Lung (tissue), 11 donors: ENCODE measurements at regions not wholly inside any gene's neighbourhood (a gene's known extent, or its start where the extent isn't known, plus 50 kb on each side); places are given as distances from the start of the nearest gene placed in this dataset.

ENCODE experiments used
- ATAC-seq: fragments of 200-7000 bp; cut with Tn5 transposase; one replicate; pipeline ENCODE4 v1.9.1; 2020; ENCODE audit warnings: moderate number of reproducible peaks; ENCODE audit not compliant: insufficient read depth, low FRiP score
- DNase-seq, 3 donors: peaks; one replicate each; pipeline ENCODE4 v3.0.0-alpha.2; 2013 to 2017
- H3K27ac ChIP-seq, 2 donors: one replicate each; pipeline ENCODE4 v1.5.1; 2013; ENCODE audit warnings: mild to moderate bottlenecking in 2 of 2, moderate library complexity in 2 of 2, control low read depth in 1 of 2, inconsistent platforms in 1 of 2, low read depth in 1 of 2, low read length in 1 of 2
- H3K27me3 ChIP-seq, 3 donors: one replicate each; pipeline ENCODE4 v1.5.1; 2013; ENCODE audit warnings: low read length in 2 of 3; ENCODE audit not compliant: control insufficient read depth in 3 of 3, insufficient read depth in 3 of 3
- H3K36me3 ChIP-seq, 4 donors: one replicate each; pipeline ENCODE4 v1.5.1; 2013; ENCODE audit warnings: low read length in 4 of 4, mild to moderate bottlenecking in 1 of 4, moderate library complexity in 1 of 4; ENCODE audit not compliant: control insufficient read depth in 4 of 4, insufficient read depth in 4 of 4
- H3K4me1 ChIP-seq, 5 donors: one replicate each; pipeline ENCODE4 v1.5.1; 2013; ENCODE audit warnings: low read length in 5 of 5, mild to moderate bottlenecking in 2 of 5, moderate library complexity in 1 of 5; ENCODE audit not compliant: control insufficient read depth in 5 of 5, insufficient read depth in 5 of 5
- H3K4me3 ChIP-seq: one replicate; pipeline ENCODE4 v1.5.1; 2013; ENCODE audit warnings: mild to moderate bottlenecking, control low read depth, moderate library complexity
- H3K9ac ChIP-seq, 2 donors: one replicate each; pipeline ENCODE4 v1.5.1; 2013; ENCODE audit warnings: low read length in 2 of 2, control low read depth in 1 of 2; ENCODE audit not compliant: insufficient read depth in 1 of 2
- H3K9me3 ChIP-seq, 4 donors: one replicate each; pipeline ENCODE4 v1.5.1; 2013; ENCODE audit warnings: low read length in 3 of 4, mild to moderate bottlenecking in 1 of 4, moderate library complexity in 1 of 4; ENCODE audit not compliant: control insufficient read depth in 4 of 4, insufficient read depth in 3 of 4
- WGBS, 2 donors: extraction: QIAGEN DNeasy Blood & Tissue Kit; methylation state at CpG; one replicate each; pipeline ENCODE4 v1.1.7; 2013; 5-methylcytosine and 5-hydroxymethylcytosine counted together
- TF ChIP-seq, protein P1 (sequence below): IDR thresholded peaks from 2 replicates; pipeline ENCODE4 v1.5.1; 2012; ENCODE audit warnings: mild to moderate bottlenecking; ENCODE audit errors: control extremely low read depth, extremely low read depth
- donor health status: control.
- donor health status: control.
- donor health status: Bipolar disorder and iron deficiency.
- donor health status: healthy.
- donor health status: DM: yes; HTN: yes; CAD: no.

DNA sequence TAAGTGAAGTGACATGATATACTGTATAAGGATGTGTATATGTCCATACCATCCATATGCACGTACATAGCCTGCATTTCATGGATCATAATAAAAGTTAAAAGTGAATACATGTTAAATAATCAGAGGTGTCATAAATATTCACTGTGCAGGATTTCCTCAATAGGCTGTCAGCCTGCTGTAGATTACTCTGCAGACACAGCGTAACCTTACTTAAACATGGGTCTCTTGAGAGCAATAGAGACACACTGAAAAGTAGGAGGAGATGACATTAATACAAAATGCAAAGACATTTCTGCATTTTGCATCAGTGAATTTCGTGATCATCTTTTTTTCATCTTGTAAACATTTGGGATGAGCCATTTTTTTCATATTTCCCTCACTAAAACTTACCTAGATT, 955.2 kb upstream of the DIAPH2 start:
- DNase-seq (no peak), ATAC-seq (no peak)
- Histone ChIP-seq H3K4me1 (no peaks in the 10 kb centered on the region), H3K4me3 (no peak overlapping the region), H3K9me3 (no peaks in the 10 kb centered on the region), H3K36me3 (no peaks in the 10 kb centered on the region), H3K27ac (no peak overlapping the region), H3K9ac (no peak overlapping the region), H3K27me3 (peaks cover 0 to 50% (median 8%) of the 10 kb centered on the region in 3 donors)
- TF ChIP-seq, protein P1, sequence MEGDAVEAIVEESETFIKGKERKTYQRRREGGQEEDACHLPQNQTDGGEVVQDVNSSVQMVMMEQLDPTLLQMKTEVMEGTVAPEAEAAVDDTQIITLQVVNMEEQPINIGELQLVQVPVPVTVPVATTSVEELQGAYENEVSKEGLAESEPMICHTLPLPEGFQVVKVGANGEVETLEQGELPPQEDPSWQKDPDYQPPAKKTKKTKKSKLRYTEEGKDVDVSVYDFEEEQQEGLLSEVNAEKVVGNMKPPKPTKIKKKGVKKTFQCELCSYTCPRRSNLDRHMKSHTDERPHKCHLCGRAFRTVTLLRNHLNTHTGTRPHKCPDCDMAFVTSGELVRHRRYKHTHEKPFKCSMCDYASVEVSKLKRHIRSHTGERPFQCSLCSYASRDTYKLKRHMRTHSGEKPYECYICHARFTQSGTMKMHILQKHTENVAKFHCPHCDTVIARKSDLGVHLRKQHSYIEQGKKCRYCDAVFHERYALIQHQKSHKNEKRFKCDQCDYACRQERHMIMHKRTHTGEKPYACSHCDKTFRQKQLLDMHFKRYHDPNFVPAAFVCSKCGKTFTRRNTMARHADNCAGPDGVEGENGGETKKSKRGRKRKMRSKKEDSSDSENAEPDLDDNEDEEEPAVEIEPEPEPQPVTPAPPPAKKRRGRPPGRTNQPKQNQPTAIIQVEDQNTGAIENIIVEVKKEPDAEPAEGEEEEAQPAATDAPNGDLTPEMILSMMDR, result no peak
- WGBS, 2 donors, result 35 to 45% methylated on average over 3 of the region's 3 CpGs

DNA sequence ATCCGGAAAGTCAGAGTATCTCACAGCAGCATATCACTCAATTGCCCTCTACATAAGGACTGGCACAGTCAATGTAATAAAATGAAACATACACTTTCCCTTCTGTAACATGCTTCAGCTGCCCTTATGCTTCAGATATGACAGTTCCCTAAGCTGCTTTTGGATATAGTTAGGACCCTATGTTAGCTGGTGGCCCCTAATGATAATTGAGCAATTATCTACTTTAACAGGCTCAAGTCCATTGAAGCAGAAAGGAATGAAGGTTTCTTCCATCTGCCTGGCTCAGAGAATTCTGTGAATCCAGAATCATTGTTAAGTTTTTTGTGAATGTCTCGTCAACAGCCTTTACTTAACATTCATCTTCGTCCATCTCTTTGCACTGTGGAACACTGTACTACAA, 951.2 kb upstream of the DIAPH2 start:
- Histone ChIP-seq H3K9ac (no peak overlapping the region), H3K4me3 (no peak overlapping the region), H3K4me1 (no peaks in the 10 kb centered on the region), H3K36me3 (no peaks in the 10 kb centered on the region), H3K27me3 (peaks cover 0 to 30% (median 5%) of the 10 kb centered on the region in 3 donors), H3K27ac (no peak overlapping the region), H3K9me3 (no peaks in the 10 kb centered on the region)
- DNase-seq (no peak), ATAC-seq (no peak)
- WGBS, 2 donors, result 65 to 70% methylated on average over 3 of the region's 3 CpGs
- TF ChIP-seq, protein P1, result no peak

DNA sequence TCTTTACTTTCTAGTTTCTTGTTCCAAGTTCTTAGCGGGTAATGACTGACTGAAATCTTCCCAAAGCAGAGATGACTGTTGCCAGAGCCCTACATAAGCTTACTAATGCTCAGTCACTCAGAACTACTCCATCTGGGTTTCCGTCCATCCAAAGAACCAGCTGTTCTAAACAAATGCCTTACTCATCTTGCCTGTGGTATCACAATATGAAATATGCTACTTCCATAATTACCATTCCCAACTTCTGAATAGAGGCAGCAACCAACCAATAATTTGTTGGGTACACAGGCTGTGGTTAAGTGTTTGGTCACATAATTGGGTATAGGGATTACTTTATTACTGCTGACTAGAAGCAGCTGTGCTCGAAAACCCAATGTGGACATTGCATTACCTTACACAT, 930.2 kb upstream of the DIAPH2 start:
- 75 to 76% methylated on average over 3 of the region's 3 CpGs for WGBS, 2 donors
- Histone ChIP-seq H3K9ac (no peak overlapping the region), H3K36me3 (no peaks in the 10 kb centered on the region), H3K9me3 (no peaks in the 10 kb centered on the region), H3K27me3 (peaks cover 0 to 6% (median 0%) of the 10 kb centered on the region in 3 donors), H3K4me3 (no peak overlapping the region), H3K4me1 (no peaks in the 10 kb centered on the region), H3K27ac (no peak overlapping the region)
- TF ChIP-seq, protein P1, result no peak
- no peak for ATAC-seq
- DNase-seq, result no peak

DNA sequence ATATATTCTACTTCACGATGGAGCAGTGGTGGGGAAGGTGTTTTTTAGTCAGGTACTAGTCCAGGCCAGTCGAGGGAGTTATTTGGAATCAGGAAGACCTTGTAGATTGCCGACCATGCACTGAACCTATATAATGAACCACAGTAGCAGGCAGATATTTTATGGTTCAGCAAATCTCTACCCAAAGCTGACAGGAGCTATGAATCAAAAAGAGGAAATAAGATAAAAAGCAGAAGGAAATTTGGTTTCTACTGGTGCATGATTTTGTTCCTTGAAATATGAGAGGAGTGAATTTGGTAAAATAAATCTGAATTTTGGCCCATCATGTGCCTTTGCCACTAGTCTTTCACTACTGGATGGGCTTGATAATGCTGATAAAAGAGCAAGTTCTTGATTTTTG, 924.3 kb upstream of the DIAPH2 start:
- Histone ChIP-seq H3K4me1 (no peaks in the 10 kb centered on the region), H3K27me3 (peaks cover 0 to 3% (median 0%) of the 10 kb centered on the region in 3 donors), H3K27ac (no peak overlapping the region), H3K9ac (no peak overlapping the region), H3K4me3 (no peak overlapping the region), H3K9me3 (no peaks in the 10 kb centered on the region), H3K36me3 (no peaks in the 10 kb centered on the region)
- no peak for DNase-seq
- 24 to 59% methylated on average over 3 of the region's 3 CpGs for WGBS, 2 donors
- TF ChIP-seq, protein P1, result no peak
- no peak for ATAC-seq
